ENCODE measurements at regions not wholly inside any gene's neighbourhood (a gene's known extent, or its start where the extent isn't known, plus 50 kb on each side); places are given as distances from the start of the nearest gene placed in this dataset.

GRCh38 chr4:180304321-180304720, 1938.9 kb upstream of the TENM3 start:
- TF ChIP-seq, protein P1, sequence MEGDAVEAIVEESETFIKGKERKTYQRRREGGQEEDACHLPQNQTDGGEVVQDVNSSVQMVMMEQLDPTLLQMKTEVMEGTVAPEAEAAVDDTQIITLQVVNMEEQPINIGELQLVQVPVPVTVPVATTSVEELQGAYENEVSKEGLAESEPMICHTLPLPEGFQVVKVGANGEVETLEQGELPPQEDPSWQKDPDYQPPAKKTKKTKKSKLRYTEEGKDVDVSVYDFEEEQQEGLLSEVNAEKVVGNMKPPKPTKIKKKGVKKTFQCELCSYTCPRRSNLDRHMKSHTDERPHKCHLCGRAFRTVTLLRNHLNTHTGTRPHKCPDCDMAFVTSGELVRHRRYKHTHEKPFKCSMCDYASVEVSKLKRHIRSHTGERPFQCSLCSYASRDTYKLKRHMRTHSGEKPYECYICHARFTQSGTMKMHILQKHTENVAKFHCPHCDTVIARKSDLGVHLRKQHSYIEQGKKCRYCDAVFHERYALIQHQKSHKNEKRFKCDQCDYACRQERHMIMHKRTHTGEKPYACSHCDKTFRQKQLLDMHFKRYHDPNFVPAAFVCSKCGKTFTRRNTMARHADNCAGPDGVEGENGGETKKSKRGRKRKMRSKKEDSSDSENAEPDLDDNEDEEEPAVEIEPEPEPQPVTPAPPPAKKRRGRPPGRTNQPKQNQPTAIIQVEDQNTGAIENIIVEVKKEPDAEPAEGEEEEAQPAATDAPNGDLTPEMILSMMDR (IDR thresholded peaks at IDR 0.05): no peak
- TF ChIP-seq POLR2A (IDR thresholded peaks at IDR 0.05): no peak
- TF ChIP-seq POLR2AphosphoS5 (IDR thresholded peaks at IDR 0.05; ENCODE audit: insufficient read depth in 1 of 2, low read depth in 1 of 2): no peak

Measured in vagina (tissue), 2 donors.